Renal pelvis (tissue), 1 donor: ENCODE measurements at regions not wholly inside any gene's neighbourhood (a gene's known extent, or its start where the extent isn't known, plus 50 kb on each side); places are given as distances from the start of the nearest gene placed in this dataset.
"Not testable (repeated sequence)": the region's sequence is repeated elsewhere in the genome, so short reads cannot be mapped to it uniquely, and the experiment has no call there.

Experiments used
- DNase-seq: peaks from one replicate; pipeline ENCODE4 v3.0.0-alpha.2; 2013

DNA sequence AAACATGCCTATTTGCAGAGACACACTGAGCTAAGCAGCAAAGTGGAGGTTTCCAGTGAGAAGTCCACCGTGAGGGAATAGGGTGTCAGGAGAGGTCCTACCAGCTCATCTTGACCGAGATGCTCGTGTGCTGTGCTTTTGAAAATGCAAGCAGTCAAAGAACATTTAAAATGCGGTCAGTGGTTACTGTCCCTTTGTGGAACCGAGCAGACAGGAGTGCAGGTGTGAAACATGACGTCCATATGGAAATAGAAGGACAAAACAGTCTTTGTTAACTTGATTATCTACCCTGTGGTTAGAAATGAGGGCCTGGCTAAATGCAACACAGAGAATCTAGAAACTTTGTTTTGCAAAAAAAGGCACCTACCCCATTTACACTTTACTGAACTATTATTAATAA, 473.3 kb downstream of the SPATA31A6 start:
- DNase-seq, result not testable (repeated sequence)

DNA sequence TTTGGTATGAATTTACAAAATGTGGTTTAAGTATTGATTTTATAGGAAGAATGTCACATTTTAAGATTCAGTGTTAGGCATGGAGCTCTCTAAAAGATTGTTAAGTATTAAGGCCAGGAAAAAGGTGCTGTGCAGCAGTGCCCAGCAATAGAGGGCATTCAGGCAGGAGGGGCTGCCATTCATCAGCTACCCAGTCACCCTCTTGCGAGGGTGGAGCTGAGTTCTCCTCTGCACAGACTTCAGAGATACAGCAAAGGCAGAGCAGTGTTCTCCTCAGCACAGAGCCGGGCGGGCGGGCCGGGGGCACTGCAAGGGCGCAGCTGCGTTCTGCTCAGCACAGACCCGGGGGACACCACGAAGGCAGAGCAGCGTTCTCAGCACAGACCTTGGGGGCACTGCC, 474.0 kb downstream of the SPATA31A6 start:
- DNase-seq, result not testable (repeated sequence)

DNA sequence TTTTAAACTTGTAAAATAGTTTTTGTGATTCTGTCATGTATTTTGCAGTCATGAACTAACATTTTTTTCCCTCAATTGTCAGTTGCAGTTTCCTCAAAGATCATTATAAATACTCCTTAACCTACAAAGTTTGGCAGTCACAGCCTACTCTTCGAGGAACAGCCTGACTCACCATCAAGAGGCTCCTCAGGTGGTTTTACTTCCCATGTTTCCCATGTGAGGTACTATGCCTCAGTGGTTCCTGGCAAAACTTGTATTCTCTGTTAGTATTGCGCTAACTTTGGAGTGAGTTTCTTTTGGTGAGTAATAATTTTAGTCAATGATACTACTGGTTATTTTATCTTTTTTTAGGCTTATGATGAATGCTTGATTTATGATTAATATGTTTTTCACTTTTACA, 513.7 kb downstream of the SPATA31A6 start:
- not testable (repeated sequence) for DNase-seq

DNA sequence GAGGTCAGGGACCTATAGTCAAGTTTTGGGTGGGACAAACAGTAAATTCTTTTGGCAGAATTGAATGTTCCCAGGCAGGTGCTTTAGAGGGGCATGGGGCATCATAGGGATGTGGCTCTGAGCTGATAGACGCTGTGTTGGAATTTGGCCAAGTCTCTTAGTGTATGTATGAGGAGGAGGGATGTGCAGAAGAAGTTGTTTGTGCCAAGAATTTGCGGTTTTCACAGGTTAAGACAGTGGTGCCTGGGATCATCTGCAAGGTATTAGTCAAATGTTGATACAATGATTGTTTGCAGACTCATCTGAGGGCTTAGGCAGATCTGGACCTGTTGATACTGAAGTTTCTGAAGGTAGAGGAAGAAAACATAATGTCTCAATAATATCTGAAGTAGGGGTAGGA, 519.4 kb downstream of the SPATA31A6 start:
- DNase-seq, result not testable (repeated sequence)

DNA sequence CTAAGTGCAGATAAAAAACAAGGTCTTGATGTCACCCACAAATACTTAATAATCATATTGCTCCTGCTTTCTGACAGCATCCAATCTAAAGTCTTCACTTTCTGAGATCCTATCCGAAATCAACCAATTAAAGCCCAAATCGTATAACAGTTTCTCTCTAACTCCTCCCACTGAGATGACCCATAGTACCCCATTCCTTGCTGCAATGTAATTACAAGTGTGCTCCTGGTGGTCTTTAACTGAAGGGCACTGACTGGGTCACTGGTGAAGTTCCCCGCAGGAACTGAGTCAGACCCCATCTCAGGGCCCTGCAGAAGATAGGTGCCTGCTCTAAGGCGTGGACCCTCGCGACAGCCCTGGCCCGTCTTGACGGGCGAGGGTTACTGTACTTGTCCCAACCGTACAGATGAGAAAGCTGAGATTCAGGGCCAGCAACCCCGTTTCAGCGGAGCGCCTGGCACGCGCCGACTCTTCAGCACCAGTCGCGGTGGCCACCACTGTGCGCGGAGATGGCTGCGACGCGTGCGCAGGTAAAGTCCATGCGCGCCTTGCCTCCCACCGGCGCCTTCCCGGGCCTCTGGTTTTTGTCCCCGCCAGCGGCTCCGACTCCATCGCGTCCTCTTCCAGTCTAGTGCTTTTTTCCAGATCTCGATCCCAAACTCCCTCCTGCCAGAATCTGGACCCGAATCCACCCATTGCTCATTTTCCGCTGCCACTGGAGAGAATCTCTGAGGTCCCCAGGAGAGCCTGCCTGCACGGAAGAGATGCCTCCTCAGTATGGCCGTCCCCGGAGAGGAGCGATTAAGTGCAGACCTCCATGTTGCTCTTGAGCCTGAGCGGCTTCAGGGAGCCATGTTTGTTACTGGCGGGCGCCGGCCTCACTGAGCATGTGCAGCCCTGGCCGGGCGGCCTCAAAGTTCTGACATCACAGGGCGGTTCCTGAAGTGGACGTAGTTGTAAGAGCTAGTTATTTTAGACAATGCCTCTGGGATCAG, 541.7 kb downstream of the SPATA31A6 start:
- peak; percentile 1 for DNase-seq

DNA sequence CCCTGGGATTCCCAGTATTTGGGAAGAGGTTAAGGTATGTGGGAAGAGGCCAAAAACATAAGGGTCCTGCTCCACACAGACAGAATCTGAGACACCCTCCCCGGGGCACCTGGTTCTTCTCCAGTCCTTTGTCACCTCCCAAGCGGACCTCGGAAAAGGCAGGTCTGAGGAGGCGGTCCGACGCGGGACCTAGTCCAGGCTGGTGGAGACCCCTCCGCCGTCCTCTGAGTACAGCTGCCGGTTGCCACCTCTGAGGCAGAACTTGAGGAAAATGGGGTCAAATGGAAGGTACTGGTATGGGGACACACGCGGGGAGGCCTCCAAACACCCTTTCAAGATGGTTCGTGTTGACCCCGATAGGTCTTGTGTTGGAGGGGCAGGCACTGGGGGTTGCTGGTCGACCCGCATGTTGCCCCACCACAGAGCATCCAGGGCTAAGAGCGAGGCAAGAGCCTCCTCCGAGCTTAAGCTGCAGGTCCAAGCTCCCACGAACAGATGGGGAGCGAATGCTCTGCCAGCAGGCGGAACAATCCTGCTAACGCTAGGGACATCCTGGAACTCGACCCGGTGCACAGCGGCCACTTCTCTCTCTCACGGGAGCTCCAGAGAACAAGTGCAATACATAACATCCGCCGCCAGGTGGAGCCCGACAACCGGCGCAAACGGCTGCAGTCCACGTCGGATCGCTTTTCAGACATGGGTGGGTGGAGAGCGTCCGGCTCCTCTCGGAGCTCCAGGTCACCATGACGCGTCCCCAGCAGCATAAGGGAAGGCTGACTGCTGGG, 559.8 kb downstream of the SPATA31A6 start:
- DNase-seq, result peak; percentile 58

DNA sequence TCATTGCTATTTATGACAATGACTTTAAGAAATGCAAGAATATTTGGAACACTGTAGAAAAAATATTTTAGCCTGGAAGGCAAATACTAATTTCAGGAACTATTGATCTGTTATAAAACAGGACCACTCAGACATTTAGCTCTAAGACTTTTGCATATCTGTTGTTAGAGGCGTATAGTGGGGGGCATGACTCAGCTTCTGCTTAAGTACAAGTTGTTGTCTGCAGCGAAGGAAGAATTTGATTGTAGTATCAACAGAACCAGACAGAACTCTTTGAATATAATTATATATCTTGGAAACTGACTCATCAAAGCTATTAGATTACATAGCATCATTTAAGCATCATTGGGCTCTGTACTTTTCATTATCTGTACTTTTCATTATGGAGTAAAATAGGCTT, 573.8 kb downstream of the SPATA31A6 start:
- DNase-seq, result not testable (repeated sequence)

DNA sequence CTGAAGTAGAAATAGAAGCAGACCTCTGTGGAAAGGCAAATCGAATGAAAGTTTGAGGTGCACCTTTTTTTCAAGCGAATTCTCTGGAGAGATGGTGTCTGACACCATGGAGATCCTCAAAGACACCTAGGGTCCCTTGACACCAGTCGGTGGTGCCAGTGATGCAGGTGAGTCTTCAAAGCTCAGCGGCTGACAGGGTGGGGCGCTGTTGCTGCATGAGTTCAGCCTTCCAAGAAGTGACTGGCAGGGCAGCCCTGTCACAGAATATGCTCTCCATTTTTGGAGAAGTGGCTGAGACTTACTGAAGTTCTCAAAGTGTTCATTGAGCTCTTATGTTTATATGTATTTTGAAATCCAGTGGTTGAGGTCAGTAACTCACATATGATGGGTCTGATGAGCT, 575.9 kb downstream of the SPATA31A6 start:
- DNase-seq, result not testable (repeated sequence)

DNA sequence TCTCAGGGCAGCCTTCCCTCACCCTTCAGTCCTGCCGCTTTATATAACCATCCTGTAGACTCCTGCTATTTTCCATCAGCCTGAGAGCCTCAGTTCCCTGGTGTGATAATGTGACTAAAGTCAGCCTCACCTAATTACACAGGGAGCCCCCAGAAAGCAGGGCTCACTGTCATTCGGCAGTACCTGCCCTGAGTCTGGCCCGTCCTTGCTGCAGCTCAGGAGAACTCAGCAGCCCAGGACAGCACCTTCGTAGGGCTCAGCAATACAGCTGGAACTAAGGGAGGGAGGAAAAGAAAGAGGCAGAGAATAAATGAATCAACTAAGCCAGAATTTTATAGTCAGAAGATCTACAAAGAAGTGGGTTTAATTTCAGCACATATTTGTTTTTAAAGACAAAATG, 598.7 kb downstream of the SPATA31A6 start:
- not testable (repeated sequence) for DNase-seq

DNA sequence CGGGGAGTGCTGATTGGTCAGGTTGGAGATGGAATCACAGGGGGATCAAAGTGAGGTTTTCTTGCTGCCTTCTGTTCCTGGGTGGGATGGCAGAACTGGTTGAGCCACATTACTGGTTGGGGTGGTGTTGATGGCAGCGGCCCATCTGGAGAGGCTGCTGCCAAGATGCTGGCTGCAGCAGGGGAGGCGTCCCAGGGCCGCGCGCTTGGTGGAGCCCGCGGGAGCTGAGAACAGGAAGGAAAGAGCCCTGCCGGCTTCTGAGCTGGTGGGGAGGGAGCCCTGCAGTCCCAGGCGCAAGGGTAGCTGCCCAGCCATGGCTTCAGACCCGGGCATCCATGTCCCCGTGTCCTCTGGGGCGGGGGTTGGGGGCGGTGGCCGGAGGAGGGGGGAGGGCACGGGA, 609.3 kb downstream of the SPATA31A6 start:
- DNase-seq, result not testable (repeated sequence)

DNA sequence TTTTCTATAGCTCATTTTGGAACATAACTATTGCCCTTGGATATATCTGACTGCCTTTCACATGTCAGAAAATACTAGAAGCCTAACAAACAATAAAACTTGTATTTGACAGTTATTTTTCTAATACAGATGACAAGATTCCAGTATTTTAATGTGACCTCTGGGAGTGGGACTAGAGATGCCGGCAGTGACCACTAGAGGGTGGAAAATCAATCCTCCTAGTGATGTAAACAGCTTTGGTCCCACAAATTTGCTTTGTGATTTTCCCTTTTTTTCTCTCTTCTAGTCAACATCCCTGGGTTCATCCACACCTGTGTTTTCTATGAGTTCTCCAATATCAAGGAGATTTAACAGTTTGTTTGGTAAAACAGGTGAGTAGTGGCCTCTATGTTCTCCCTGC, 615.1 kb downstream of the SPATA31A6 start:
- DNase-seq, result not testable (repeated sequence)

DNA sequence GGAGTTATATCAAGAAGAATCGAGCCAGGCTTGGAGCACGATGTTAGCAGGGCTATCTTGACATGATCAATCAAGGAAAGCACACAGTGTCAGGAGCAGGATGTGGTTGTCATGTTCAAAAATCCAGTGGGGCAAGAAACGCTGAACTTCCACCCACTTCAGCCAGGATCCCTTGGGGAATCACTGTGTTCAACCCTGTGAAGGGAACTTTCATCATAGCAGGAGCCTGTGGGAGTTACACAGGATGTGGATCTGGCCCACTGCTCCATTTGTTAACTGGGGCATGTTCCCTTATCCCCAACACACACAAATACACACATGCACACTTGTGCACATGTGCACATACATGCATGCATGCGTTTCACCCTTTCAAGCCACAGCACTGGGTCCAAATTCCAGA, 619.3 kb downstream of the SPATA31A6 start:
- DNase-seq, result not testable (repeated sequence)

DNA sequence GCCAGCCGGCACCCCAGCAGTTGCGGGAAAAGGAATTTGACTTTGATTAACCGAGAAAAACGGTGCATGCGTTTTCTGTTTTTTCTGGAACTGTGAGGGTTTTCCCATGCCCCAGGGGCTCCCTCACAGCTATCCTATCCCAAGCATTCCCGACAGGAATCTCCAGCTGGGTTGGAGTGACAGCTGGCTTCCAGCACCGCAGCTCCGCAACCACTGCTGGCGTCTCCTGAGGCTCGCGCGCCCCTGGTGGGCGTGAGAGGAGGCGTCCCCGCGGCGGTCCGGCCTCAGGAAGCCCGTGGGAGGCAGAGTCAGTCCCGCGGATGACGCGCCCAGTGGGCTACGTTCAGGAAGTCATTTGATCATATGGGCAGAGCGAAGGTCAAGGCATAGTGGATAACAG, 623.2 kb downstream of the SPATA31A6 start:
- DNase-seq, result not testable (repeated sequence)

DNA sequence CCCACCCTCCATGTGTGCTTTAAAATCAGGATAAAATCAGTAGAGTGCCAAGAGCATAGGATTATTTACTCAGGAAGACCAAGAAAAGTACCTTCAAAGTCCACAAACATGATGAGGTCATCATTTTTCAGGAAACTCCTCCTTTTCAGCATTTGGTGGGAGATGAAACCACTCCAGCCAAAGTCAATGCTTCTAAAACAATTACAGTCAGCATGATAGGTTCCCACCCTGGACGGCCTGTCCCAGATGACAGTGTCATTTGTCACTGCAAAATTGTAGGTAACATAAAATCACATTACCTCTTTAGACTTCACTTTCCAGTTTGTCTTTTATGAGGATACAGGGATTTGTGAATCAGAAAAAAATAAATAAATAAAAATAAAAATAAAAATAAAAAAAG, 638.0 kb downstream of the SPATA31A6 start:
- not testable (repeated sequence) for DNase-seq

DNA sequence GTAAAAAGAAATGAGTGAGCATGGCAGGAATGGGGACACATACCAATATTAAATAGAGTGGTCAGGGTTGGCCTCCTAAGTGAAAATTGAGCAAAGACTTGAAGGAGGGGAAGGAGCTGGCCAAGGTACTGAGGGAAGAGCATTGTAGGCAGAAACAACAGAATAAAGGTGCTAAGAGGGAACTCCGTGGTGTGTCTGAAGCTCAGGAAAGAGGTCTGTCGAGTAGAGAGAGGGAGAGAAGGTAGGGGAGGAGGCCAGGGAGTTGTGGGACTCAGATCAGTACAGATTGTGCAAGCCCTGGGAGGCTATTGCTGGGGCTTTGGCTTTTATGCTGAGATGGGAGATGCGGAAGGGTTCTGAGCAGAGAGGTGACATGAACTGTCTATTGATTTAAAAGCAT, 664.7 kb downstream of the SPATA31A6 start:
- DNase-seq, result not testable (repeated sequence)

DNA sequence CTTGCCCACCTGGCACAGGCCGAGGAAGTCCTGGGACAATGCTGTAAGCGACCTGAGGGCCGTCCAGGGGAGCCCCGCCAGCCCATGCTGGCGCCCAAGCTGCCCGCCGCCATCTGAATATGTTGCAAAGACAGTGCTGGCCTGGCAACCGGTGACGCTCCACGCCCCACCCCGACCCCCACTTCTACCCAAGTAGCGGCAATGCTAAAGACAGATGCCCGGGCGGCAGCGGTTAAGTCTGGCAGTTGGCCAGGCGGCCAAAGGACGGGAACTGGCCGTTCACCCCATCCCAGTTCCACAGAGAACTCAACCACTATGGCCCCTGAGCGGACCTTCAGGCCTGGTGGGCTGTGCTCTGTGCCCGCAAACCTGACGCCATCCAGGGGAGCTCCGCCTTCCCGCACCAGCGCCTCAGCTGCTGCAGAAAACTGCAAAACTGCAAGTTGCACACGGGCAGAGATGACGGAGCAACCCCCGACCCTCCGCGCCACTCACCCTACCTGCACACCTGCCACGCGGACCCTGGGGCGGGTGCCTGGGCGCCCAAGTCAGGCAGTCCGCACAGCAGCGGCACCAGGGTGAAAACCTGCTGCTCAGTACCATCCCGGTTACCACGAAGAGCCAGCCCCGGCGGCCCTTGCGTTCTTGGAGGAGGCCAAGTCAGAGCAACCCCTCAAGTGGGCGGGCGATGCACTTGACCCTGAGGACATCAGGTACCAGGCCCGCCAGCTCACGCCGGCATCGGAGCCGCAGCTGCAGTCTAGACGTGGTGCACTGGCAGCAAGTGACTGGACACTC, 667.6 kb downstream of the SPATA31A6 start:
- not testable (repeated sequence) for DNase-seq

DNA sequence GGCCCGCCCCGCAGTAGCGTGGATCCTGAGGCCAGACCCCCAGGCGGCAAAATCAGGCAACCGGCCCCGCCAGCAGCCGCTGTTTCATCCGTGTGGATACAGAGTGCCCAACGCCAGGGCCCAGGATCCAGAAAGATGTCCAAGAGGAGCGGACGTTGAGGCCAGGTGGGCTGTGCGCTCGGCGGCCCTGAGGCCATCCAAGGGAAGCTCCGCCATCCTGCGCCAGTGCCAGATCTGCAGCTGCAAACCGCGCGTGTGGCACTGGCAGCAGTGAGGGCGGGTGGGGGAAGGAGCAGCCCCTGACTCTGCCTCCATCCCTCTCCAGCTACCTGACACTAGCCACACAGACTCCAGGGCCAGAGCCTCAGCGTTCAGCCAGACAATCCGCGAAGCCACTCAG, 668.2 kb downstream of the SPATA31A6 start:
- DNase-seq, result not testable (repeated sequence)

DNA sequence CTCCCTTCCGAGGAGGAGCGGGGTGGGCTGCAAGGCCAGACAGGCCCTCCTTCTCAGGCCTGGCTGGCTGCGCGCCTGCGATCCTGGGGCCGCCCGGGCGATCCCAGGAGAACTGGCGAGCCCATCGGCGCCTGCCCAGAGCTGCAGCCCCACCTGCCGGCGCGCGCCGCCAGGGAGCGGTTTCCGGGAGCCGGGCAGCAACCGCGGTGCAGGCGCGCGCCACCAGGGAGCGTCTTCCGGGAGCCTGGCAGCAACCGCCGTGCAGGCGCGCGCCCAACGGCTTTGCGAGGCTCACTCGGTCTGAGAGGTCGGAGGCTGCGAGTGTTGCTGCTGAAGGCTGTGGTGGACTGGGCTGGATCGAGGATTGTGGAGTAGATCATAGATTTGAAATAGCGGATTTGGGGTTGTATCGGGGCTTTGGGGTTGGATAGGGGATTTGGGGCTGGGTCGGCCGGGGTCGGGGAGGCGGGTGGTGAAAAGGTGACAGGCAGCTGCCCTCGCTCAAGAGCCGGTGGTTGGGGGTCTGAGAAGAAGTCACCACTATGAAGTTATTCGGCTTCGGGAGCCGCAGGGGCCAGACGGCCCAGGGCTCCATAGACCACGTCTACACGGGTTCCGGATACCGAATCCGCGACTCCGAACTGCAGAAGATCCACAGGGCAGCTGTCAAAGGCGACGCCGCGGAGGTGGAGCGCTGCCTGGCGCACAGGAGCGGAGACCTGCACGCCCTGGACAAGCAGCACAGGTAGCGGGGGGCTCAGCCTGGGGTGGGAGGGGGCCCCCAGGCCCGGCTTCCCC, 668.9 kb downstream of the SPATA31A6 start:
- peak; percentile 68 for DNase-seq

DNA sequence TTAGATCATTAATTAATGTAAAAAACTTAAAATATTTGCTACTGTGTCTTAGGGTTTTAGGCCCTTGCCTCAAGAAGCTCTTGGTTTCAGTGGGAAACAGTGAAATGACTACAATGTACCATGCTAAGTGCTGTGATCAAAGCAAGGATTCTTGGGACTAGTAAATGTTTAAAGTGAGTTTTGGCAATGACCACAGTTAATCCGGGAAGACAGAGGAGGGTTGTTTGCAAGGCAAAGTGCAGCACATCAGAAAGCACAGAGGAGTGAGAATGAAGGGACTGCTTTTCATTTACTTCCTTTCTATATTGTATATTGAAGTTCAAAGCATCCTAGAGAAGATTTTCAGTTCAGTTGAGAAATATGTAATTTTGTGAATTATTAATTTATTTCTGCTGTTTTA, 676.7 kb downstream of the SPATA31A6 start:
- DNase-seq, result not testable (repeated sequence)

DNA sequence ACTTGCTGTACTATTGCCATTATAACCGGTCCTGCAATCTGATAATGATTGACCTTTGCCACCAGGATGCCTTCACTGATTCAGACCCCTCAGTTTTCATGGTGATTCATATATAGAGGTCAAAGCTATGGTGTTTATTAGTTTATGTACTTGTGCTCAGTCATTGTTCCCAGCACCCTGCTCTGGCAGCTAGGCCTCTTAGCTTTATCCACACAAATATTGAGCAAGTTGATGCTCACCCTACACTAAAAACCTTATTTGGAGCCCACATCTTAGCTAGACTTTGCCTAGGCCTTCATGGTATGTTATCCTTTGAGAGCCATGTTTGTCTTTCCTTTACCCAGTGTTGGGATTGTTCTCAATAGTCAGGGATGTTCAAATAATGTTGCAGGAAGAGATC, 679.0 kb downstream of the SPATA31A6 start:
- not testable (repeated sequence) for DNase-seq
